ENCODE measurements at regions not wholly inside any gene's neighbourhood (a gene's known extent, or its start where the extent isn't known, plus 50 kb on each side); places are given as distances from the start of the nearest gene placed in this dataset.
A peak's percentile ranks its signal among the peaks of the same experiment; 100 is the strongest.

GRCh38 chr22:48096411-48096810 is 1334.0 kb downstream of the TBC1D22A start:
- TF ChIP-seq CTCF (IDR thresholded peaks at IDR 0.05; ENCODE audit: insufficient read depth, low read length) (no peak), GABPA (IDR thresholded peaks at IDR 0.05; ENCODE audit: low read depth) (no peak), REST (IDR thresholded peaks at IDR 0.05; ENCODE audit: insufficient replicate concordance, low read depth) (no peak), POLR2AphosphoS5 (IDR thresholded peaks at IDR 0.05; ENCODE audit: low read depth) (no peak), SPI1 (IDR thresholded peaks at IDR 0.05; ENCODE audit: borderline replicate concordance, low read depth) (no peak)
- DNase-seq (ENCODE audit: low read depth in 1 of 2, low spot score in 1 of 2): no peak
- Histone ChIP-seq H3K27ac (replicated peaks) (no peak overlapping the region), H3K4me3 (replicated peaks; ENCODE audit: insufficient read depth, low read length) (no peak overlapping the region), H3K27me3 (ENCODE audit: insufficient read depth, poor library complexity, severe bottlenecking) (no peaks in the 10 kb centered on the region)

GRCh38 chr22:48093981-48094380 is 1331.5 kb downstream of the TBC1D22A start:
- TF ChIP-seq SPI1 (IDR thresholded peaks at IDR 0.05; ENCODE audit: borderline replicate concordance, low read depth) (peak; percentile 82), CTCF (IDR thresholded peaks at IDR 0.05; ENCODE audit: insufficient read depth, low read length) (no peak), REST (IDR thresholded peaks at IDR 0.05; ENCODE audit: insufficient replicate concordance, low read depth) (no peak), POLR2AphosphoS5 (IDR thresholded peaks at IDR 0.05; ENCODE audit: low read depth) (no peak)
- Histone ChIP-seq H3K27me3 (ENCODE audit: insufficient read depth, poor library complexity, severe bottlenecking) (no peaks in the 10 kb centered on the region), H3K4me3 (replicated peaks; ENCODE audit: insufficient read depth, low read length) (no peak overlapping the region), H3K27ac (replicated peaks) (no peak overlapping the region)
- no peak for DNase-seq (ENCODE audit: low read depth in 1 of 2, low spot score in 1 of 2)

GRCh38 chr22:48092866-48093265 is 1330.4 kb downstream of the TBC1D22A start:
- Histone ChIP-seq H3K4me3 (replicated peaks; ENCODE audit: insufficient read depth, low read length) (no peak overlapping the region), H3K27ac (replicated peaks) (no peak overlapping the region), H3K27me3 (ENCODE audit: insufficient read depth, poor library complexity, severe bottlenecking) (no peaks in the 10 kb centered on the region)
- DNase-seq (ENCODE audit: low read depth in 1 of 2, low spot score in 1 of 2): no peak
- no peak for TF ChIP-seq SPI1 (IDR thresholded peaks at IDR 0.05; ENCODE audit: borderline replicate concordance, low read depth)
- no peak for TF ChIP-seq GABPA (IDR thresholded peaks at IDR 0.05; ENCODE audit: low read depth)
- TF ChIP-seq POLR2AphosphoS5 (IDR thresholded peaks at IDR 0.05; ENCODE audit: low read depth): no peak
- no peak for TF ChIP-seq REST (IDR thresholded peaks at IDR 0.05; ENCODE audit: insufficient replicate concordance, low read depth)
- no peak for TF ChIP-seq CTCF (IDR thresholded peaks at IDR 0.05; ENCODE audit: insufficient read depth, low read length)

Data from HL-60 (cell line).